ENCODE measurements at regions not wholly inside any gene's neighbourhood (a gene's known extent, or its start where the extent isn't known, plus 50 kb on each side); places are given as distances from the start of the nearest gene placed in this dataset.

DNA sequence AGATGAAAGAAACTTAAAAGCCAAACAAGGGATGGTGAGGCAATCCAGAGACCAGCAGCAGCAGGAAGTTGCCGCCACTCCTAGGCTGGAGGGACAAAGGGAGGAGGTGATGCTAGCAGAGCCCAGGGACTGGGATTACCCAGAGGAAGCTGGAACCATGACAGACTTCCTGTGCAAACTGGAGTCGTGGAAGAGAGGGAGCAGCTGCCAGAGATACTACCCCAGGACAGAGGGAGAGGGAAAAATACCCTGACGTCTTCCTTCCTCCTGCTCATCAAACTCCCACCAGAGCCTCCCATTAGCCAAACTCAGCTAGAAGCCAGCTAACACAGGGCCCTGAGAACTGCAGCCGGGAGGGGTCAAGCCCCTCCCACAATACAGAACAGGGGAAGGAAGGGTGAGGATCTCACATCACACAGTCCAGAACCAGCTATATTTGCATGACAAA, 101.2 kb upstream of the KLF3 start:
- TF ChIP-seq, protein P1, sequence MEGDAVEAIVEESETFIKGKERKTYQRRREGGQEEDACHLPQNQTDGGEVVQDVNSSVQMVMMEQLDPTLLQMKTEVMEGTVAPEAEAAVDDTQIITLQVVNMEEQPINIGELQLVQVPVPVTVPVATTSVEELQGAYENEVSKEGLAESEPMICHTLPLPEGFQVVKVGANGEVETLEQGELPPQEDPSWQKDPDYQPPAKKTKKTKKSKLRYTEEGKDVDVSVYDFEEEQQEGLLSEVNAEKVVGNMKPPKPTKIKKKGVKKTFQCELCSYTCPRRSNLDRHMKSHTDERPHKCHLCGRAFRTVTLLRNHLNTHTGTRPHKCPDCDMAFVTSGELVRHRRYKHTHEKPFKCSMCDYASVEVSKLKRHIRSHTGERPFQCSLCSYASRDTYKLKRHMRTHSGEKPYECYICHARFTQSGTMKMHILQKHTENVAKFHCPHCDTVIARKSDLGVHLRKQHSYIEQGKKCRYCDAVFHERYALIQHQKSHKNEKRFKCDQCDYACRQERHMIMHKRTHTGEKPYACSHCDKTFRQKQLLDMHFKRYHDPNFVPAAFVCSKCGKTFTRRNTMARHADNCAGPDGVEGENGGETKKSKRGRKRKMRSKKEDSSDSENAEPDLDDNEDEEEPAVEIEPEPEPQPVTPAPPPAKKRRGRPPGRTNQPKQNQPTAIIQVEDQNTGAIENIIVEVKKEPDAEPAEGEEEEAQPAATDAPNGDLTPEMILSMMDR (IDR thresholded peaks at IDR 0.05) = no peak
- no peak for TF ChIP-seq ZNF121 (CRISPR knock-in tag; IDR thresholded peaks at IDR 0.05)
